SH-SY5Y (cell line): ENCODE measurements at regions not wholly inside any gene's neighbourhood (a gene's known extent, or its start where the extent isn't known, plus 50 kb on each side); places are given as distances from the start of the nearest gene placed in this dataset.

Source experiments
- GATA2 ChIP-seq: IDR thresholded peaks from 2 replicates; pipeline ENCODE4 v1.6.1; 2011; ENCODE audit warnings: mild to moderate bottlenecking, low read depth, low read length
- GATA3 ChIP-seq: IDR thresholded peaks from 2 replicates; pipeline ENCODE4 v1.6.1; 2011; ENCODE audit warnings: low read depth, mild to moderate bottlenecking, low read length, moderate library complexity

GRCh38 chr12:58668871-58669270, 251.4 kb downstream of the LRIG3 start:
- TF ChIP-seq GATA2 (no peak), GATA3 (no peak)

GRCh38 chr12:58670623-58671022, 249.7 kb downstream of the LRIG3 start:
- TF ChIP-seq GATA2 = no peak
- TF ChIP-seq GATA3 = no peak

GRCh38 chr12:58671196-58671595, 249.1 kb downstream of the LRIG3 start:
- no peak for TF ChIP-seq GATA3
- TF ChIP-seq GATA2 = no peak

GRCh38 chr12:58673021-58673420, 247.3 kb downstream of the LRIG3 start:
- no peak for TF ChIP-seq GATA2
- no peak for TF ChIP-seq GATA3

GRCh38 chr12:58678753-58679152, 241.6 kb downstream of the LRIG3 start:
- TF ChIP-seq GATA3 = no peak
- no peak for TF ChIP-seq GATA2

- no peak for TF ChIP-seq GATA2
- TF ChIP-seq GATA3 = no peak
These were observed 238.6 kb downstream of the LRIG3 start for GRCh38 chr12:58681730-58682129.

GRCh38 chr12:58695263-58695662, 225.0 kb downstream of the LRIG3 start:
- TF ChIP-seq GATA3 (no peak), GATA2 (no peak)

GRCh38 chr12:58701536-58701935, 218.8 kb downstream of the LRIG3 start:
- TF ChIP-seq GATA3 (no peak), GATA2 (no peak)

- TF ChIP-seq GATA2 = no peak
- no peak for TF ChIP-seq GATA3
These were observed 216.4 kb downstream of the LRIG3 start for GRCh38 chr12:58703866-58704265.

GRCh38 chr12:58710901-58711300, 209.4 kb downstream of the LRIG3 start:
- no peak for TF ChIP-seq GATA2
- no peak for TF ChIP-seq GATA3

GRCh38 chr12:58711974-58712373, 208.3 kb downstream of the LRIG3 start:
- TF ChIP-seq GATA3 = no peak
- no peak for TF ChIP-seq GATA2

GRCh38 chr12:58712976-58713375, 207.3 kb downstream of the LRIG3 start:
- no peak for TF ChIP-seq GATA2
- no peak for TF ChIP-seq GATA3

GRCh38 chr12:58719161-58719560, 201.1 kb downstream of the LRIG3 start:
- TF ChIP-seq GATA2 (no peak), GATA3 (no peak)

GRCh38 chr12:58720421-58720820, 199.9 kb downstream of the LRIG3 start:
- no peak for TF ChIP-seq GATA3
- no peak for TF ChIP-seq GATA2

- TF ChIP-seq GATA3 (no peak), GATA2 (no peak)
These were observed 194.8 kb downstream of the LRIG3 start for GRCh38 chr12:58725400-58726105.

GRCh38 chr12:58727521-58727920, 192.8 kb downstream of the LRIG3 start:
- TF ChIP-seq GATA3 (no peak), GATA2 (no peak)

- TF ChIP-seq GATA2 (no peak), GATA3 (no peak)
These were observed 191.9 kb downstream of the LRIG3 start for GRCh38 chr12:58728397-58728796.
